ENCODE measurements at regions not wholly inside any gene's neighbourhood (a gene's known extent, or its start where the extent isn't known, plus 50 kb on each side); places are given as distances from the start of the nearest gene placed in this dataset.

DNA sequence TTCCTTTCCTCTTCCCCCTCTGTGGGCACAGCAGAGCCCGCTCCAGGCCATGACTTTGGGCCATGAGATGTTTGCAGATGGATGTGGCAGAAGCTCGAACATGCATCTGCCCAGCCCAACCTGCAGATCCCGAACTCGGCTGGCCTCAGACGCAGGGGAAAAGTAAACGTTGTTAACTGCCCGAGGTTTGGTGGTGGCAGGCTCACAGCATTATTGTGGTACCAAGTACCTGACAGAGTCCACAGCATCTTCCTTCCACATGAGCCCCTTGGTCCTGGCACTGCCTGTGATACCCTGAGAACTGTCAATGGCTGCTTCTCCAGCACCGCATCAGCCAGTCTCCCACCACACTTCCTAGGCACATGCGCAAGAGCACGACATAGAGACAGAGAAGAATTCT, 424.3 kb downstream of the OCA2 start:
- Histone ChIP-seq H3K27ac (no peak overlapping the region), H3K27me3 (ENCODE audit: control insufficient read depth, insufficient read depth, low read length) (no peaks in the 10 kb centered on the region), H3K9ac (no peak overlapping the region), H2AFZ (no peak overlapping the region), H3K4me3 (ENCODE audit: low read depth, low read length) (no peak overlapping the region), H3K4me1 (no peaks in the 10 kb centered on the region), H3K9me3 (ENCODE audit: control insufficient read depth, low read length) (no peaks in the 10 kb centered on the region), H3K79me2 (no peaks in the 10 kb centered on the region), H3K4me2 (ENCODE audit: low read length) (no peak overlapping the region), H3K36me3 (ENCODE audit: control insufficient read depth, insufficient read depth, low read length) (no peaks in the 10 kb centered on the region)
- TF ChIP-seq, protein P1, sequence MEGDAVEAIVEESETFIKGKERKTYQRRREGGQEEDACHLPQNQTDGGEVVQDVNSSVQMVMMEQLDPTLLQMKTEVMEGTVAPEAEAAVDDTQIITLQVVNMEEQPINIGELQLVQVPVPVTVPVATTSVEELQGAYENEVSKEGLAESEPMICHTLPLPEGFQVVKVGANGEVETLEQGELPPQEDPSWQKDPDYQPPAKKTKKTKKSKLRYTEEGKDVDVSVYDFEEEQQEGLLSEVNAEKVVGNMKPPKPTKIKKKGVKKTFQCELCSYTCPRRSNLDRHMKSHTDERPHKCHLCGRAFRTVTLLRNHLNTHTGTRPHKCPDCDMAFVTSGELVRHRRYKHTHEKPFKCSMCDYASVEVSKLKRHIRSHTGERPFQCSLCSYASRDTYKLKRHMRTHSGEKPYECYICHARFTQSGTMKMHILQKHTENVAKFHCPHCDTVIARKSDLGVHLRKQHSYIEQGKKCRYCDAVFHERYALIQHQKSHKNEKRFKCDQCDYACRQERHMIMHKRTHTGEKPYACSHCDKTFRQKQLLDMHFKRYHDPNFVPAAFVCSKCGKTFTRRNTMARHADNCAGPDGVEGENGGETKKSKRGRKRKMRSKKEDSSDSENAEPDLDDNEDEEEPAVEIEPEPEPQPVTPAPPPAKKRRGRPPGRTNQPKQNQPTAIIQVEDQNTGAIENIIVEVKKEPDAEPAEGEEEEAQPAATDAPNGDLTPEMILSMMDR (IDR thresholded peaks at IDR 0.05), result no peak

DNA sequence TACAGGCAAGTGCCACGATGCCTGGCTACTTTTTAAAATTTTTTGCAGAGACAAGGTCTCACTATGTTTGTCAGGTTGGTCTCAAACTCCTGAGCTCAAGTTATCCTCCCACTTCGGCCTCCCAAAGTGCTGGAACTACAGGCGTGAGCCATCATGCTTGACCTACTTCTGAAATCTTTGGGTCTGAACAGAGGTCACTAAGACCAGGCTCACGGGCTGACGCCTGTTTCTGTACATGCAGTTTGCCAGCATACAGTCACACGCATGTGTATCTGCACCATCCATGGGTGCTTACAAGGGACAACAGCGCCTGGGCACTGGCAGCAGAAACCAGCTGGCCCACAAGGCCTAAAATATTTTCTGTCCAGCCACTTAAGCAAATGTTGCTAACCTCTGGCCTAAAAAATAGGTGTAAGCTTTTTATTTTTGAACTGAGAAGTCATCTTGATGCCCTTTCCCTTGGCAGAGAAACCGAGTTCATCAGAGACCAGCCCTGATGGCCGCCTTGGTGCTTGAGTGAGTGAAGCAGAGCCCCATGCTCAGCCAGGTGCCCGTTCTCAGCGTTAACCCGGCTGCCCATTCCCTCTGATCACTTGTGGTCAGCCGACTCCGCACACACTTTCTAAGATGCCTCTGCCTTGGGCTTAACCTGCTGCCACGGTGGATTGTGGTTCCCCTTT, 425.2 kb downstream of the OCA2 start:
- H3K9ac ChIP-seq, result no peak overlapping the region
- H3K4me2 ChIP-seq (ENCODE audit: low read length), result no peak overlapping the region
- H3K4me1 ChIP-seq, result no peaks in the 10 kb centered on the region
- TF ChIP-seq, protein P1 (IDR thresholded peaks at IDR 0.05), result no peak
- no peak overlapping the region for H3K4me3 ChIP-seq (ENCODE audit: low read depth, low read length)
- no peaks in the 10 kb centered on the region for H3K9me3 ChIP-seq (ENCODE audit: control insufficient read depth, low read length)
- H3K27ac ChIP-seq, result no peak overlapping the region
- H3K36me3 ChIP-seq (ENCODE audit: control insufficient read depth, insufficient read depth, low read length), result no peaks in the 10 kb centered on the region
- H3K79me2 ChIP-seq, result no peaks in the 10 kb centered on the region
- H3K27me3 ChIP-seq (ENCODE audit: control insufficient read depth, insufficient read depth, low read length), result no peaks in the 10 kb centered on the region
- H2AFZ ChIP-seq, result no peak overlapping the region

DNA sequence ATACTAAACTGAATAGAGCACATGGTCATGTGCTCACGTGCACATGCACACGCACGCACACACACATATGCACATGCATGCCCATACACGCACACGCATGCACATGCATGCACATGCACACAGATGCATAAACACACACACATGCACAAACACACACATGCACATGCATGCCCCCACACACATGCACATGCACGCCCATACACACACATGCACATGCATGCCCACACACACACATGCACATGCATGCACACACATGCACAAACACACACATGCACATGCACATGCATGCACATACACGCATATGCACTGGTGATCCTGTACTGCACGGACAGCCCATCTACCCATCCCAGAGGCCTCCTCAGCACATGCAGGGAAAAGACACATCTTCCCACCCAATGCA, 426.6 kb downstream of the OCA2 start:
- no peaks in the 10 kb centered on the region for H3K79me2 ChIP-seq
- no peaks in the 10 kb centered on the region for H3K4me1 ChIP-seq
- H3K4me3 ChIP-seq (ENCODE audit: low read depth, low read length), result no peak overlapping the region
- H3K4me2 ChIP-seq (ENCODE audit: low read length), result no peak overlapping the region
- no peak overlapping the region for H3K9ac ChIP-seq
- H3K27ac ChIP-seq, result no peak overlapping the region
- no peaks in the 10 kb centered on the region for H3K27me3 ChIP-seq (ENCODE audit: control insufficient read depth, insufficient read depth, low read length)
- H2AFZ ChIP-seq, result no peak overlapping the region
- TF ChIP-seq, protein P1 (IDR thresholded peaks at IDR 0.05), result no peak
- no peaks in the 10 kb centered on the region for H3K36me3 ChIP-seq (ENCODE audit: control insufficient read depth, insufficient read depth, low read length)
- H3K9me3 ChIP-seq (ENCODE audit: control insufficient read depth, low read length), result no peaks in the 10 kb centered on the region

DNA sequence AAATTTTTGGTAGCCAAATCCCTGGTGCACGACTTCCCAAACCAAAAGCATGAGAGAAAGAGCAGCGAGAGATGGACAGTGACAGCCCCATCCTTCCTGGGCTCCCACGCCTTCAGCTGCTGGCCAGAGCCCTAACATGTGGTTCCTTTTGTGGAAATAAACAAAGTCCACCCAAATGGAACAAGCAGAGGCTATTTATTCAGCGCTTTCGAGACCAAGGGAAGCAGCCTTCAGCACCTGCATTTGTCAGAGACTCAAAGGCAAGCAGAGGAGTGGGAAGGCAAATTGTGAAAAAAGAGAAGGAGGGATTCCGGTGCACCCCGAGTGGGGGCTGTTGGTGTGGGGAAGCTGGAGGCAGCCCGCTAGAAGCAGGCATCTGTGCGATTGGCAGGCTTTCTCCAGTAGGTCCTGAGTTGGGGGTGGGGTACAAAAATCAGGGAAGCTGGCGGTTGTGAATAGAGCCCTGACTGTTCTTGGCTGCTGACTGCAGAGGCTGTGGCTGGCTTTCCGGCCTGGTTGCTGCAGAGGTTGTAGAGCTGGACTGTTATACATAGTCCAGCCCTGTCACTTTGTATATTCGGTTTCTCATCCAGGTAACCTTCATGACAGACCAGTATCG, 427.2 kb downstream of the OCA2 start:
- TF ChIP-seq, protein P1 (IDR thresholded peaks at IDR 0.05), result no peak
- H3K4me3 ChIP-seq (ENCODE audit: low read depth, low read length), result no peak overlapping the region

More for the DNA sequence above, 427.2 kb downstream of the OCA2 start:
- Histone ChIP-seq H3K27ac (no peak overlapping the region), H3K36me3 (ENCODE audit: control insufficient read depth, insufficient read depth, low read length) (no peaks in the 10 kb centered on the region), H3K9ac (no peak overlapping the region), H3K4me2 (ENCODE audit: low read length) (no peak overlapping the region), H3K9me3 (ENCODE audit: control insufficient read depth, low read length) (no peaks in the 10 kb centered on the region), H3K79me2 (no peaks in the 10 kb centered on the region), H3K27me3 (ENCODE audit: control insufficient read depth, insufficient read depth, low read length) (no peaks in the 10 kb centered on the region), H3K4me1 (no peaks in the 10 kb centered on the region), H2AFZ (no peak overlapping the region)
